DOHH2 (cell line): ENCODE measurements at regions not wholly inside any gene's neighbourhood (a gene's known extent, or its start where the extent isn't known, plus 50 kb on each side); places are given as distances from the start of the nearest gene placed in this dataset.

ENCODE experiments used
- H3F3A ChIP-seq: fragments of 200-600 bp; sonication (generic), shearing (Covaris generic); 2 replicates; pipeline ENCODE4 v1.6.0; 2016; ENCODE audit warnings: antibody characterized with exemption, mild to moderate bottlenecking; ENCODE audit not compliant: control insufficient read depth, insufficient read depth
- H3K27ac ChIP-seq: fragments of 200-600 bp; sonication (generic); 2 replicates; pipeline ENCODE4 v1.5.1; 2014; ENCODE audit warnings: low read depth, mild to moderate bottlenecking, low read length, moderate library complexity
- H3K27me3 ChIP-seq: fragments of 200-600 bp; sonication (generic); 2 replicates; pipeline ENCODE4 v1.6.1; 2014; ENCODE audit warnings: mild to moderate bottlenecking, low read length, mixed read lengths; ENCODE audit not compliant: control insufficient read depth
- H3K36me3 ChIP-seq: fragments of 200-600 bp; sonication (generic); 2 replicates; pipeline ENCODE4 v1.6.1; 2014; ENCODE audit warnings: mild to moderate bottlenecking, low read length, moderate library complexity, mixed read lengths; ENCODE audit not compliant: control insufficient read depth
- H3K4me1 ChIP-seq: fragments of 200-600 bp; sonication (generic); 2 replicates; pipeline ENCODE4 v1.6.1; 2014; ENCODE audit warnings: mild to moderate bottlenecking, low read length, mixed read lengths; ENCODE audit not compliant: control insufficient read depth
- H3K4me2 ChIP-seq: fragments of 200-600 bp; sonication (generic); 2 replicates; pipeline ENCODE4 v1.6.0; 2014; ENCODE audit warnings: mild to moderate bottlenecking, low read length, moderate library complexity
- H3K4me3 ChIP-seq: fragments of 200-600 bp; sonication (generic); 2 replicates; pipeline ENCODE4 v1.5.1; 2014; ENCODE audit warnings: mild to moderate bottlenecking, low read length, mixed read lengths
- H3K79me2 ChIP-seq: fragments of 200-600 bp; sonication (generic); 2 replicates; pipeline ENCODE4 v1.6.1; 2014; ENCODE audit warnings: mild to moderate bottlenecking, low read length, mixed read lengths; ENCODE audit not compliant: control insufficient read depth
- H3K9me2 ChIP-seq: fragments of 200-600 bp; sonication (generic); replicated peaks from 2 replicates; pipeline ENCODE4 v1.6.1; 2014; ENCODE audit warnings: mild to moderate bottlenecking, low read length, mixed read lengths; ENCODE audit not compliant: control insufficient read depth
- H3K9me3 ChIP-seq: fragments of 200-600 bp; sonication (generic); 2 replicates; pipeline ENCODE4 v1.6.1; 2014; ENCODE audit warnings: antibody characterized with exemption, low read length, mixed read lengths; ENCODE audit not compliant: control insufficient read depth, insufficient read depth
- H4K20me1 ChIP-seq: fragments of 200-600 bp; sonication (generic); 2 replicates; pipeline ENCODE4 v1.6.0; 2014; ENCODE audit warnings: low read depth, mild to moderate bottlenecking, antibody characterized with exemption, low read length, moderate library complexity; ENCODE audit not compliant: control insufficient read depth, insufficient read depth
- EZH2phosphoT487 ChIP-seq: fragments of 200-600 bp; sonication (generic); IDR thresholded peaks from 2 replicates; pipeline ENCODE4 v1.6.1; 2017; ENCODE audit warnings: borderline replicate concordance, mild to moderate bottlenecking, antibody characterized with exemption, low read length, moderate library complexity, mixed read lengths
- TF ChIP-seq, protein P1 (sequence below): fragments of 200-600 bp; sonication (generic); IDR thresholded peaks from one replicate; pipeline ENCODE4 v1.5.1; 2014; ENCODE audit warnings: antibody characterized with exemption, mild to moderate bottlenecking, low read depth, low read length; ENCODE audit not compliant: poor library complexity, severe bottlenecking

DNA sequence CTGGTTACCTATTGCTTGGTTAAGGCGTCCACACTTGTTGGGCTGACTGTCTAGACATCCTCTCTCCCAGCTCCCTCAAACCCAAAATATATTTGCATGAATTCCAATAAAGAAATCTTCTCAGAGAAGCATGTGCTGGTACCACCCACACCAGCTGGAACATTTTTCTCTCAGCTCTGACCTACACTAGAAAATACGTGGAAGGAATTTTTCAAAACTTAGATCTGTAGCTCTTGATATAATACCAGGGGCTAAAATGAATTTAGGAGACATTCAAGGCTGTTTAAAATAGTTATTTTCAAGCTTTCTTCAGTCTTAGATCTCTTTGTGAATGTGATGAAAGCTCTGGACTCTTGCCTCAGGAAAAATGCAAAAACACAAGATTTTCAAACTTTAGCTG, 590.4 kb downstream of the PDCD6IP start:
- Histone ChIP-seq H3K9me2 (no peaks in the 10 kb centered on the region), H3K27ac (no peak overlapping the region), H3K36me3 (no peaks in the 10 kb centered on the region), H3K79me2 (no peaks in the 10 kb centered on the region), H3K9me3 (peaks cover 3% of the 10 kb centered on the region; the same call in 1 of the 2 replicates), H3K4me1 (no peaks in the 10 kb centered on the region), H3K4me2 (no peak overlapping the region), H3K4me3 (no peak overlapping the region), H3F3A (no peaks in the 10 kb centered on the region), H3K27me3 (no peaks in the 10 kb centered on the region), H4K20me1 (no peaks in the 10 kb centered on the region)
- TF ChIP-seq, protein P1, sequence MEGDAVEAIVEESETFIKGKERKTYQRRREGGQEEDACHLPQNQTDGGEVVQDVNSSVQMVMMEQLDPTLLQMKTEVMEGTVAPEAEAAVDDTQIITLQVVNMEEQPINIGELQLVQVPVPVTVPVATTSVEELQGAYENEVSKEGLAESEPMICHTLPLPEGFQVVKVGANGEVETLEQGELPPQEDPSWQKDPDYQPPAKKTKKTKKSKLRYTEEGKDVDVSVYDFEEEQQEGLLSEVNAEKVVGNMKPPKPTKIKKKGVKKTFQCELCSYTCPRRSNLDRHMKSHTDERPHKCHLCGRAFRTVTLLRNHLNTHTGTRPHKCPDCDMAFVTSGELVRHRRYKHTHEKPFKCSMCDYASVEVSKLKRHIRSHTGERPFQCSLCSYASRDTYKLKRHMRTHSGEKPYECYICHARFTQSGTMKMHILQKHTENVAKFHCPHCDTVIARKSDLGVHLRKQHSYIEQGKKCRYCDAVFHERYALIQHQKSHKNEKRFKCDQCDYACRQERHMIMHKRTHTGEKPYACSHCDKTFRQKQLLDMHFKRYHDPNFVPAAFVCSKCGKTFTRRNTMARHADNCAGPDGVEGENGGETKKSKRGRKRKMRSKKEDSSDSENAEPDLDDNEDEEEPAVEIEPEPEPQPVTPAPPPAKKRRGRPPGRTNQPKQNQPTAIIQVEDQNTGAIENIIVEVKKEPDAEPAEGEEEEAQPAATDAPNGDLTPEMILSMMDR = no peak
- no peak for TF ChIP-seq EZH2phosphoT487

DNA sequence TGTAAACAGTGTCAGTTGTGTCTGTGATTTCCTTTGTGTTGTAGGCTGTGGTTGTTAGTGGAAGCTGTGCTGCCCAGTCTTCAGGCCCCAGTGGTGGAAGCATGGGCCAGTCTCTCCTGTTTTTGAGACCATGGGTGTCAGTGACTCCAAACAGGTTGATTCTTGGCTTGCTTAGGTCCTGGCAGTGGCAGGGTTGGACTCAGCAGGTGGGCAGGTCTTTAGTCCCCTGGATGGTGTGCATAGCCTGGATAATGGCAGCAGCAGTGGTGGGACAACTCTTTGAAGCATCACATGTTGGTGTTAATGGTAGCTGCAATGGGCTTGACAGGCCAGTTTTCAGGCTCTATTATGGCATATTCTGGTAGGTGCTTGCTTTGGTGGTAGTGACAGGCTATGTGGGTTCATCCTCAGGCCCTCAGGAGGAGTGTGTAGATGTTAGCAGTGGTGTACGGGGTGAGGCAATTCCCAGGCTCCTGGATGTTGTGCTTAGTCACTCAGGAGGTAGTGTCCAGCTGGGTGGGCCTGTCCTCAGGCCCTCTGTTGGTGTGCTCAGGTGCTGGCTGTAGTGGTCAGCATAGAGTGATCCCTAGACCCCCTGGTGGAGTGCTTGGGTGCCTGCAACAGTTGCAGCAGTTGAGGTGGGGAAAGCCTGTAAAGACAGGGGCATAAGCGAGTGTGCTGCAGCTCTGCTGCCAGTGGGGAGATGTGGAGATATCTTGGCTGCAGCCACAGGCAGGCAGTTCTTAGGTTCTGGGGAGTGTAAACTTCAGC, 596.7 kb downstream of the PDCD6IP start:
- no peak overlapping the region for H3K4me3 ChIP-seq
- no peaks in the 10 kb centered on the region for H3F3A ChIP-seq
- TF ChIP-seq, protein P1 = no peak
- no peak for TF ChIP-seq EZH2phosphoT487
- peaks cover 3% of the 10 kb centered on the region; the same call in 1 of the 2 replicates for H3K9me3 ChIP-seq
- H3K36me3 ChIP-seq = no peaks in the 10 kb centered on the region
- H3K4me1 ChIP-seq = no peaks in the 10 kb centered on the region
- no peaks in the 10 kb centered on the region for H4K20me1 ChIP-seq
- no peak overlapping the region for H3K4me2 ChIP-seq
- no peaks in the 10 kb centered on the region; the same call in 1 of the 2 replicates for H3K9me2 ChIP-seq
- no peak overlapping the region for H3K27ac ChIP-seq
- H3K27me3 ChIP-seq = no peaks in the 10 kb centered on the region
- no peaks in the 10 kb centered on the region for H3K79me2 ChIP-seq

DNA sequence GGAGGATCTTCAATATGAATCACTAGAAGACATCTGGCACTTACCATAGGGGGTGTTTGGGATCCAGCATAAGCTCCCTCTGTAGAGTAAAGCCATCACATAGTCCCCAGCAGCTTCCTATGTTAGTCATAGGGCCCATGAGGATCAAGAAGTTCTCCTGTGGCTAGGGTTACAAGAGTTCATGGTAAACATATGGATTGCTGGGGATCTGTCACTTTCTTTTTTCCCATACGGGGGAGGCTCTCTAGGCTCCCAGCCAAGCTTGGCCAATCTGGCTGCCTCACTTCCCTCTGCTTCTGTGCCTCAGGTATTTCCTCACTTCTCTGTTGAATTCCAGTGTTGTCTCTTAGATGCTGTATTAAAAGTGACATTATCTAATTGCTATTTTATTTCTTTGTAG, 597.9 kb downstream of the PDCD6IP start:
- H3F3A ChIP-seq = no peaks in the 10 kb centered on the region
- H3K27ac ChIP-seq = no peak overlapping the region
- H4K20me1 ChIP-seq = no peaks in the 10 kb centered on the region
- H3K36me3 ChIP-seq = no peaks in the 10 kb centered on the region
- no peak overlapping the region for H3K4me2 ChIP-seq
- no peaks in the 10 kb centered on the region for H3K79me2 ChIP-seq
- no peaks in the 10 kb centered on the region for H3K27me3 ChIP-seq
- no peaks in the 10 kb centered on the region; the same call in 1 of the 2 replicates for H3K9me2 ChIP-seq
- no peak for TF ChIP-seq EZH2phosphoT487
- TF ChIP-seq, protein P1 = no peak
- no peaks in the 10 kb centered on the region for H3K4me1 ChIP-seq
- H3K9me3 ChIP-seq = peaks cover 5% of the 10 kb centered on the region; the same call in 1 of the 2 replicates
- H3K4me3 ChIP-seq = no peak overlapping the region
